CD14-positive monocyte (primary cell): ENCODE measurements at regions not wholly inside any gene's neighbourhood (a gene's known extent, or its start where the extent isn't known, plus 50 kb on each side); places are given as distances from the start of the nearest gene placed in this dataset.

Experiments
- DNase-seq, 3 donors: peaks; one replicate each; pipeline ENCODE4 v3.0.0-alpha.2; 2011 to 2022
- H2AFZ ChIP-seq: 2 replicates; pipeline ENCODE4 v1.6.0; 2012; ENCODE audit warnings: mild to moderate bottlenecking, low read depth, low read length, inconsistent platforms; ENCODE audit not compliant: insufficient read depth, poor library complexity, severe bottlenecking
- H3K27ac ChIP-seq, 2 donors: 1 replicate in 1 of 2; 2 replicates in 1 of 2; pipeline ENCODE4 v1.5.1; 2012 to 2013; ENCODE audit warnings: low read length in 2 of 2, control low read depth in 1 of 2, inconsistent platforms in 1 of 2, low read depth in 1 of 2, mild to moderate bottlenecking in 1 of 2
- H3K27me3 ChIP-seq, 2 donors: one replicate each; pipeline versions ENCODE4 v1.6.0 to v1.6.1; 2011 to 2013; ENCODE audit warnings: low read length in 2 of 2; ENCODE audit not compliant: control insufficient read depth in 2 of 2, insufficient read depth in 2 of 2
- H3K36me3 ChIP-seq, 2 donors: replicated peaks in 1 of 2; 1 replicate in 1 of 2; 2 replicates in 1 of 2; pipeline versions ENCODE4 v1.5.1 to v1.6.1; 2012 to 2013; ENCODE audit warnings: low read length in 2 of 2, control low read depth in 1 of 2, inconsistent platforms in 1 of 2, mild to moderate bottlenecking in 1 of 2; ENCODE audit not compliant: insufficient read depth in 2 of 2, control insufficient read depth in 1 of 2
- H3K4me1 ChIP-seq, 2 donors: 1 replicate in 1 of 2; 2 replicates in 1 of 2; pipeline versions ENCODE4 v1.5.1 to v1.6.1; 2012 to 2013; ENCODE audit warnings: low read length in 2 of 2, control low read depth in 1 of 2, inconsistent platforms in 1 of 2, mild to moderate bottlenecking in 1 of 2, moderate library complexity in 1 of 2; ENCODE audit not compliant: insufficient read depth in 2 of 2, control insufficient read depth in 1 of 2
- H3K4me2 ChIP-seq: replicated peaks from 2 replicates; pipeline ENCODE3; 2012; ENCODE audit warnings: low read length, moderate library complexity, mild to moderate bottlenecking; ENCODE audit not compliant: poor library complexity, severe bottlenecking; ENCODE audit errors: extremely low read depth
- H3K4me3 ChIP-seq, 3 experiments: fragments of 200-600 bp in 1 of 3; sonication (generic) in 1 of 3; replicated peaks in 1 of 3; 1 replicate in 2 of 3; 2 replicates in 1 of 3; pipeline ENCODE4 v1.5.1; 2011 to 2013; ENCODE audit warnings: low read length in 3 of 3, mild to moderate bottlenecking in 3 of 3, control low read depth in 2 of 3, low read depth in 2 of 3, inconsistent platforms in 1 of 3, moderate library complexity in 1 of 3
- H3K79me2 ChIP-seq: 2 replicates; pipeline ENCODE4 v1.6.0; 2012; ENCODE audit warnings: mild to moderate bottlenecking, control low read depth, inconsistent platforms, low read length, moderate library complexity; ENCODE audit not compliant: insufficient read depth
- H3K9ac ChIP-seq: 2 replicates; pipeline ENCODE4 v1.6.0; 2017; ENCODE audit warnings: low read length, mild to moderate bottlenecking; ENCODE audit not compliant: insufficient read depth, poor library complexity, severe bottlenecking
- H3K9me3 ChIP-seq, 2 donors: replicated peaks in 1 of 2; 1 replicate in 1 of 2; 2 replicates in 1 of 2; pipeline versions ENCODE4 v1.5.1 to v1.6.1; 2012 to 2013; ENCODE audit warnings: low read length in 2 of 2, control low read depth in 1 of 2; ENCODE audit not compliant: control insufficient read depth in 1 of 2, insufficient read depth in 1 of 2
- H4K20me1 ChIP-seq: 2 replicates; pipeline ENCODE4 v1.6.0; 2012; ENCODE audit warnings: mild to moderate bottlenecking, low read length, control low read depth, moderate library complexity; ENCODE audit not compliant: insufficient read depth
- H3K27ac Mint-ChIP-seq, 7 donors: one replicate each; pipeline ENCODE4 v1.8.0; 2020; ENCODE audit warnings: mild to moderate bottlenecking in 7 of 7, mixed read lengths in 7 of 7, moderate library complexity in 6 of 7, inconsistent platforms in 2 of 7
- H3K27me3 Mint-ChIP-seq, 3 donors: one replicate each; pipeline ENCODE4 v1.8.0; 2021 to 2022; ENCODE audit warnings: low read depth in 3 of 3, mild to moderate bottlenecking in 3 of 3, mixed read lengths in 3 of 3, moderate library complexity in 3 of 3, inconsistent platforms in 1 of 3
- H3K36me3 Mint-ChIP-seq, 2 donors: one replicate each; pipeline ENCODE4 v1.8.0; 2020; ENCODE audit warnings: mixed read lengths in 2 of 2, inconsistent platforms in 1 of 2, mild to moderate bottlenecking in 1 of 2
- H3K4me1 Mint-ChIP-seq: one replicate; pipeline ENCODE4 v1.8.0; 2020; ENCODE audit warnings: mild to moderate bottlenecking, mixed read lengths
- H3K4me3 Mint-ChIP-seq, 2 donors: one replicate each; pipeline ENCODE4 v1.8.0; 2020; ENCODE audit warnings: mild to moderate bottlenecking in 2 of 2, mixed read lengths in 2 of 2, moderate library complexity in 1 of 2
- H3K9me3 Mint-ChIP-seq, 7 donors: one replicate each; pipeline ENCODE4 v1.8.0; 2020 to 2022; ENCODE audit warnings: mixed read lengths in 7 of 7, mild to moderate bottlenecking in 6 of 7, moderate library complexity in 6 of 7, inconsistent platforms in 2 of 7
- CTCF ChIP-seq: fragments of 200-600 bp; IDR thresholded peaks from one replicate; pipeline ENCODE4 v1.8.0; 2022; ENCODE audit warnings: antibody characterized with exemption, mild to moderate bottlenecking
- WGBS: methylation state at CpG from one replicate; pipeline ENCODE4 v1.1.5; 2013; ENCODE audit warnings: missing lambda C conversion rate; ENCODE audit not compliant: insufficient coverage; 5-methylcytosine and 5-hydroxymethylcytosine counted together
- intact Hi-C, 2 donors: fragments of 100-400 bp; cut with micrococcal nuclease; formaldehyde crosslinking; loops; one replicate each; pipeline versions ENCODE4 v1.15.0 to v1.15.1; 2023

- H3K27me3 ChIP-seq, result no peaks in the 10 kb centered on the region
- Mint-ChIP-seq H3K27me3 (peaks cover 0 to 1% (median 0%) of the 10 kb centered on the region in 3 donors), H3K27ac (no peak overlapping the region), H3K4me1 (no peaks in the 10 kb centered on the region), H3K9me3 (peaks cover 0 to 8% (median 3%) of the 10 kb centered on the region in 7 donors), H3K4me3 (no peak overlapping the region), H3K36me3 (no peaks in the 10 kb centered on the region)
- 100% methylated on average over 2 of the region's 3 CpGs for WGBS
- TF ChIP-seq CTCF, result no peak
- H3K9ac ChIP-seq, result no peak overlapping the region
- no peak overlapping the region for H2AFZ ChIP-seq
- H3K79me2 ChIP-seq, result no peaks in the 10 kb centered on the region
- H3K4me1 ChIP-seq, result no peaks in the 10 kb centered on the region
- no peak overlapping the region for H3K4me2 ChIP-seq
- H3K9me3 ChIP-seq, result no peaks in the 10 kb centered on the region
- H3K36me3 ChIP-seq, result no peaks in the 10 kb centered on the region
- H3K4me3 ChIP-seq, result no peak overlapping the region
- intact Hi-C loops, result no loop called here
- no peak for DNase-seq
- no peaks in the 10 kb centered on the region for H4K20me1 ChIP-seq
- no peak overlapping the region for H3K27ac ChIP-seq
Observed at GRCh38 chr14:25308244-25308643, 258.3 kb upstream of the STXBP6 start.

GRCh38 chr14:25303934-25304333 is 254.0 kb upstream of the STXBP6 start:
- intact Hi-C loops, result no loop called here

More at GRCh38 chr14:25303934-25304333, 254.0 kb upstream of the STXBP6 start:
- H3K27ac Mint-ChIP-seq, result no peak overlapping the region
- H3K27me3 ChIP-seq, result no peaks in the 10 kb centered on the region
- TF ChIP-seq CTCF, result no peak
- no peak overlapping the region for H3K4me3 Mint-ChIP-seq
- no peaks in the 10 kb centered on the region for H4K20me1 ChIP-seq
- H3K4me1 ChIP-seq, result no peaks in the 10 kb centered on the region
- H3K36me3 Mint-ChIP-seq, result no peaks in the 10 kb centered on the region
- H3K27me3 Mint-ChIP-seq, result no peaks in the 10 kb centered on the region
- no peak overlapping the region for H3K4me2 ChIP-seq
- H3K79me2 ChIP-seq, result no peaks in the 10 kb centered on the region
- peaks cover 0 to 7% (median 3%) of the 10 kb centered on the region in 7 donors for H3K9me3 Mint-ChIP-seq
- no peak overlapping the region for H3K27ac ChIP-seq
- no peak for DNase-seq
- 56% methylated on average over 2 of the region's 2 CpGs for WGBS
- no peaks in the 10 kb centered on the region for H3K4me1 Mint-ChIP-seq
- no peak overlapping the region for H3K4me3 ChIP-seq
- H3K36me3 ChIP-seq, result no peaks in the 10 kb centered on the region
- H3K9me3 ChIP-seq, result peaks cover 0 to 3% of the 10 kb centered on the region in 2 donors
- H2AFZ ChIP-seq, result no peak overlapping the region
- H3K9ac ChIP-seq, result no peak overlapping the region
